Heart left ventricle (tissue), 13 donors: ENCODE measurements at regions not wholly inside any gene's neighbourhood (a gene's known extent, or its start where the extent isn't known, plus 50 kb on each side); places are given as distances from the start of the nearest gene placed in this dataset.
"Not testable (repeated sequence)": the region's sequence is repeated elsewhere in the genome, so short reads cannot be mapped to it uniquely, and the experiment has no call there.

Experiments used
- CTCF ChIP-seq, 12 donors: fragments of 200-600 bp; sonication (generic) in 4 of 12; IDR thresholded peaks; one replicate each; pipeline versions ENCODE4 v1.5.0 to v1.8.0; 2018 to 2022; ENCODE audit warnings: antibody characterized with exemption in 12 of 12, mild to moderate bottlenecking in 5 of 12
- POLR2A ChIP-seq, 2 donors: fragments of 450-650 bp; IDR thresholded peaks; one replicate each; pipeline ENCODE4 v1.6.1; 2017; ENCODE audit warnings: antibody characterized with exemption in 2 of 2, mild to moderate bottlenecking in 2 of 2, moderate library complexity in 2 of 2
- donor health status: ischemic (EF 13 %, LVEDD 7.1; RV severe dilation, severe dysfunction).
- donor health status: DM: no; HTN: yes; CAD: no.
- donor health status: DM: no; HTN: no; CAD: no.
- donor health status: ischemic (EF 25% LVEDD 6.9; RV normal size, moderate dysfunction).
- donor health status: ischemic (EF 25% LVEDD 5.7; RV mildly dilated, moderate dysfunction).
- donor health status: ischemic (EF 35%, LVEDD 5.7; RV mildly dilated, moderate dysfunction).
- donor health status: nonischemic (EF 11% LVEDD 7.7; RV severe dilation, severe dysfunction).
- donor health status: DM: yes; HTN: yes; CAD: no.
- donor health status: PGD.
- donor health status: ischemic (EF 29% LVEDD 5.4; RV normal size, mild dysfunction).
- donor health status: nonischemic (EF 23%, LVEDD 6.1; RV moderate dilation, normal function).

- TF ChIP-seq CTCF, POLR2A (IDR thresholded peaks at IDR 0.05): not testable (repeated sequence)
Observed at GRCh38 chr16:29237023-29237422, 169.5 kb downstream of the NPIPB11 start.
